ENCODE measurements at regions not wholly inside any gene's neighbourhood (a gene's known extent, or its start where the extent isn't known, plus 50 kb on each side); places are given as distances from the start of the nearest gene placed in this dataset.

DNA sequence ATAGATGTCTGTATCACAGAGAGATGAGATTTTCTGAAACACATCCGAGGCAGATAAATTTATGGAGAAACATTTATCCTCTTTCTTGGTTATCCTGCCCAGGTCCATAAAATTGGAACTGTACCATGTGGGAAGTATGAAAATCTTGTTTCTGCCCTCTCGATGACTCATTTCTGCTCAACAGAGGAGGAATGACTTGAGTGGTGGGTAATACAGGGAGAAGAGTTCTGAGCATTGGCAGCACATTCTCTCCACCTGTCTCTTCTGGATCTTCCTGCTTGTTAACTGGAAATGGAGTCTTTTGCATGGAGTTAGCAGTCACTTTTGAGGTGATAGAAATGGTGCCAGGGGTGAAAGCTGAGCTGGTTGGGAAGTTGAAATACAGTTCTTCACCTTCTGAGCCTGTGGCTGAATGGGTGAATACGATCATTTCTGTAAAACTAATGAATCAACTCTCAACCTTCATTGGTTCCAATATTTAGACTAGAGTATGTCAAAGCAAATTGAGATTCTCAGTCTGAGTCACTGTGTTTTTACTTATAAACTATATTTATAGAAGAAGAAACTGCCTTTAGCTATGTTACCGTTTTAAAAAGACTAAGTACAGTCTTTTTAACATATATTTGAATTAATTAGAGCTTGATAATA is 945.5 kb downstream of the SORCS3 start:
- no peak for TF ChIP-seq POLR2AphosphoS5 (IDR thresholded peaks at IDR 0.05)
- TF ChIP-seq, protein P1, sequence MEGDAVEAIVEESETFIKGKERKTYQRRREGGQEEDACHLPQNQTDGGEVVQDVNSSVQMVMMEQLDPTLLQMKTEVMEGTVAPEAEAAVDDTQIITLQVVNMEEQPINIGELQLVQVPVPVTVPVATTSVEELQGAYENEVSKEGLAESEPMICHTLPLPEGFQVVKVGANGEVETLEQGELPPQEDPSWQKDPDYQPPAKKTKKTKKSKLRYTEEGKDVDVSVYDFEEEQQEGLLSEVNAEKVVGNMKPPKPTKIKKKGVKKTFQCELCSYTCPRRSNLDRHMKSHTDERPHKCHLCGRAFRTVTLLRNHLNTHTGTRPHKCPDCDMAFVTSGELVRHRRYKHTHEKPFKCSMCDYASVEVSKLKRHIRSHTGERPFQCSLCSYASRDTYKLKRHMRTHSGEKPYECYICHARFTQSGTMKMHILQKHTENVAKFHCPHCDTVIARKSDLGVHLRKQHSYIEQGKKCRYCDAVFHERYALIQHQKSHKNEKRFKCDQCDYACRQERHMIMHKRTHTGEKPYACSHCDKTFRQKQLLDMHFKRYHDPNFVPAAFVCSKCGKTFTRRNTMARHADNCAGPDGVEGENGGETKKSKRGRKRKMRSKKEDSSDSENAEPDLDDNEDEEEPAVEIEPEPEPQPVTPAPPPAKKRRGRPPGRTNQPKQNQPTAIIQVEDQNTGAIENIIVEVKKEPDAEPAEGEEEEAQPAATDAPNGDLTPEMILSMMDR (IDR thresholded peaks at IDR 0.05), result no peak
